ENCODE measurements at regions not wholly inside any gene's neighbourhood (a gene's known extent, or its start where the extent isn't known, plus 50 kb on each side); places are given as distances from the start of the nearest gene placed in this dataset.

DNA sequence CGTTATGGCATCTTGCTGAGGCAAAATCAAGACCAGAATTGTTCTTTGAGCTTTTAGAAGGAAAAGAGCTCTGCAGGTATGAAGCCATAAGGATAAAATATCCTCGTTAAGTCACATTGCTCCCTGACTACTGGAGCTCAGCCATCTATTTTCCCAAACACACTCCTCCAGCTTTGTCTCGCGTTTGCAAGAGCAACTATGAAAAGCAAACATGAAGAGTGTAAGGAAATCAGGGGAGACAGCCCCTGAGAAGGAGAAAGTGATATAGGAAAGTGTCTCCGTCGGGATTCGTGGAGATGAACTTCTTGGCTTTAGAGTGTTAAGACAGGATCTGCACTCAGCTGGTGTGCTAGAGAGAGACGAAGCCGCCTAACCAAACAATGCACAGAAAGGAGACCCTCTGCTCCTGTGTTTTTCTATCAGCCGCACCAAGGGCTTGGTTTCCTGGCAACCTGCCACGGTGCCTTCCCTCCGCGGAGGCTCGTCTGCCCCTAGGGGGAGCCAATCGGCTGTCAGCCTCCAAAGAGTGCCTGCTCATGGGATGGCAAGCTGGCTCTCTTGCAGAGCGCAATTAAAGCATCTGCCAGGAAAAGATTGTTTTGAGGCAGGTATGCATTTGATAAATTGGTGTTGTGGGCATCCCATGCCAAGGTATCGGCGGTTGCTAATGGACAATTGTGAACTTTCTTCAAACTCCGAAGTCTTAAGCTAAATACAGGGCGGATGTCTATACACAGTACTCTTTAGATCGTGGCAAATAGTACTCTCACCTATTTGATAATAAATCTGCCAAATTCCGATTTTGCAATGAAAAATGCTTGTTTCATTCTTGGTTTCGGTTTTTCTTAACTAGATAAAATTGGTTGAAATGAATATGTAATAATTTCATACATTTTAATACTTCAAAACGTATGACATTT lies 603.2 kb downstream of the RNF144B start:
- Histone ChIP-seq H2AFZ (ENCODE audit: low read depth, low read length) (no peak overlapping the region), H3K9me1 (ENCODE audit: control insufficient read depth, insufficient read depth, low read length) (no peaks in the 10 kb centered on the region), H3K9me3 (replicated peaks; ENCODE audit: control insufficient read depth, insufficient read depth, low read depth, low read length) (no peaks in the 10 kb centered on the region), H3K27ac (ENCODE audit: extremely low read depth, low read depth, low read length) (no peak overlapping the region), H3K4me2 (ENCODE audit: insufficient read depth, low read length) (no peak overlapping the region), H3K27me3 (ENCODE audit: control insufficient read depth in 2 of 2, insufficient read depth in 2 of 2, low read length in 2 of 2) (no peaks in the 10 kb centered on the region), H3K9ac (ENCODE audit: insufficient read depth in 1 of 2, low read depth in 2 of 2, low read length in 2 of 2) (no peak overlapping the region), H3K36me3 (ENCODE audit: control insufficient read depth, insufficient read depth, low read length) (no peaks in the 10 kb centered on the region), H3K4me3 (no peak overlapping the region), H3K4me1 (replicated peaks in 1 of 2; ENCODE audit: control insufficient read depth in 2 of 2, insufficient read depth in 2 of 2, low read length in 2 of 2) (no peaks in the 10 kb centered on the region), H4K20me1 (replicated peaks; ENCODE audit: control insufficient read depth, insufficient read depth, low read length) (no peaks in the 10 kb centered on the region), H3K79me2 (ENCODE audit: control insufficient read depth, insufficient read depth, low read length) (no peaks in the 10 kb centered on the region)
- DNase-seq (ENCODE audit: extremely low read depth in 1 of 4, low spot score in 3 of 4) (peak; percentile 51 to 66 (median 60)), ATAC-seq (peak; percentile 80), FAIRE-seq (no peak)
- POLR2A ChIA-PET = no interaction called here
- intact Hi-C loops (cut with micrococcal nuclease) (loop anchor here (5.0 kb wide), 1 partner anchor 1067 kb away; no protein-coding TSS in a partner anchor), in situ Hi-C loops (cut with MboI) (no loop called here)
- no TSS peak for BruUV-seq (replicated peaks)
- CTCF ChIA-PET (ENCODE audit: low intra/inter-chr PET ratio) = interaction anchor here (0.7 kb wide), 1 partner anchor 862 kb away, joined by 3 read pairs; no protein-coding TSS in a partner anchor
- WGBS (ENCODE audit: insufficient coverage, low coverage, missing lambda C conversion rate) = 1% methylated on average over 24 of the region's 24 CpGs
- TF ChIP-seq ZZZ3 (IDR thresholded peaks at IDR 0.05) = no peak
- TF ChIP-seq NFIX (CRISPR knock-in tag; IDR thresholded peaks at IDR 0.05; ENCODE audit: low read depth) = peak; percentile 52; the same call in 1 of the 2 replicates
- TF ChIP-seq DNMT1 (IDR thresholded peaks at IDR 0.05) = no peak
- no peak for TF ChIP-seq ZNF165 (CRISPR knock-in tag; IDR thresholded peaks at IDR 0.05; ENCODE audit: borderline replicate concordance)
- no peak for TF ChIP-seq EWSR1 (IDR thresholded peaks at IDR 0.05; ENCODE audit: borderline replicate concordance, low read depth, partially characterized antibody)
- TF ChIP-seq, protein P1, sequence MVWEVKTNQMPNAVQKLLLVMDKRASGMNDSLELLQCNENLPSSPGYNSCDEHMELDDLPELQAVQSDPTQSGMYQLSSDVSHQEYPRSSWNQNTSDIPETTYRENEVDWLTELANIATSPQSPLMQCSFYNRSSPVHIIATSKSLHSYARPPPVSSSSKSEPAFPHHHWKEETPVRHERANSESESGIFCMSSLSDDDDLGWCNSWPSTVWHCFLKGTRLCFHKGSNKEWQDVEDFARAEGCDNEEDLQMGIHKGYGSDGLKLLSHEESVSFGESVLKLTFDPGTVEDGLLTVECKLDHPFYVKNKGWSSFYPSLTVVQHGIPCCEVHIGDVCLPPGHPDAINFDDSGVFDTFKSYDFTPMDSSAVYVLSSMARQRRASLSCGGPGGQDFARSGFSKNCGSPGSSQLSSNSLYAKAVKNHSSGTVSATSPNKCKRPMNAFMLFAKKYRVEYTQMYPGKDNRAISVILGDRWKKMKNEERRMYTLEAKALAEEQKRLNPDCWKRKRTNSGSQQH (CRISPR knock-in tag; IDR thresholded peaks at IDR 0.05) = no peak
- no peak for TF ChIP-seq SNAPC5 (CRISPR knock-in tag; IDR thresholded peaks at IDR 0.05)
- no peak for TF ChIP-seq PHF20 (IDR thresholded peaks at IDR 0.05; ENCODE audit: partially characterized antibody)
- no peak for TF ChIP-seq POLR3A (IDR thresholded peaks at IDR 0.05; ENCODE audit: borderline replicate concordance, extremely low read depth, insufficient read depth, insufficient read length)
- TF ChIP-seq, protein P2, sequence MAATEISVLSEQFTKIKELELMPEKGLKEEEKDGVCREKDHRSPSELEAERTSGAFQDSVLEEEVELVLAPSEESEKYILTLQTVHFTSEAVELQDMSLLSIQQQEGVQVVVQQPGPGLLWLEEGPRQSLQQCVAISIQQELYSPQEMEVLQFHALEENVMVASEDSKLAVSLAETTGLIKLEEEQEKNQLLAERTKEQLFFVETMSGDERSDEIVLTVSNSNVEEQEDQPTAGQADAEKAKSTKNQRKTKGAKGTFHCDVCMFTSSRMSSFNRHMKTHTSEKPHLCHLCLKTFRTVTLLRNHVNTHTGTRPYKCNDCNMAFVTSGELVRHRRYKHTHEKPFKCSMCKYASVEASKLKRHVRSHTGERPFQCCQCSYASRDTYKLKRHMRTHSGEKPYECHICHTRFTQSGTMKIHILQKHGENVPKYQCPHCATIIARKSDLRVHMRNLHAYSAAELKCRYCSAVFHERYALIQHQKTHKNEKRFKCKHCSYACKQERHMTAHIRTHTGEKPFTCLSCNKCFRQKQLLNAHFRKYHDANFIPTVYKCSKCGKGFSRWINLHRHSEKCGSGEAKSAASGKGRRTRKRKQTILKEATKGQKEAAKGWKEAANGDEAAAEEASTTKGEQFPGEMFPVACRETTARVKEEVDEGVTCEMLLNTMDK (IDR thresholded peaks at IDR 0.05; ENCODE audit: borderline replicate concordance, insufficient read depth, low read depth, low read length, poor library complexity, severe bottlenecking) = peak; percentile 78
- no peak for TF ChIP-seq HDAC1 (IDR thresholded peaks at IDR 0.05)
- peak; percentile 95 for TF ChIP-seq NFIC (IDR thresholded peaks at IDR 0.05)
- TF ChIP-seq HLTF (IDR thresholded peaks at IDR 0.05) = no peak
- no peak for TF ChIP-seq RB1 (IDR thresholded peaks at IDR 0.05; ENCODE audit: low read depth)
- TF ChIP-seq HIVEP1 (CRISPR knock-in tag; IDR thresholded peaks at IDR 0.05) = no peak
- TF ChIP-seq MAFF (IDR thresholded peaks at IDR 0.05; ENCODE audit: low read length) = no peak
- TF ChIP-seq, protein P3, sequence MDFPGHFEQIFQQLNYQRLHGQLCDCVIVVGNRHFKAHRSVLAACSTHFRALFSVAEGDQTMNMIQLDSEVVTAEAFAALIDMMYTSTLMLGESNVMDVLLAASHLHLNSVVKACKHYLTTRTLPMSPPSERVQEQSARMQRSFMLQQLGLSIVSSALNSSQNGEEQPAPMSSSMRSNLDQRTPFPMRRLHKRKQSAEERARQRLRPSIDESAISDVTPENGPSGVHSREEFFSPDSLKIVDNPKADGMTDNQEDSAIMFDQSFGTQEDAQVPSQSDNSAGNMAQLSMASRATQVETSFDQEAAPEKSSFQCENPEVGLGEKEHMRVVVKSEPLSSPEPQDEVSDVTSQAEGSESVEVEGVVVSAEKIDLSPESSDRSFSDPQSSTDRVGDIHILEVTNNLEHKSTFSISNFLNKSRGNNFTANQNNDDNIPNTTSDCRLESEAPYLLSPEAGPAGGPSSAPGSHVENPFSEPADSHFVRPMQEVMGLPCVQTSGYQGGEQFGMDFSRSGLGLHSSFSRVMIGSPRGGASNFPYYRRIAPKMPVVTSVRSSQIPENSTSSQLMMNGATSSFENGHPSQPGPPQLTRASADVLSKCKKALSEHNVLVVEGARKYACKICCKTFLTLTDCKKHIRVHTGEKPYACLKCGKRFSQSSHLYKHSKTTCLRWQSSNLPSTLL (IDR thresholded peaks at IDR 0.05) = no peak
